ENCODE measurements at regions not wholly inside any gene's neighbourhood (a gene's known extent, or its start where the extent isn't known, plus 50 kb on each side); places are given as distances from the start of the nearest gene placed in this dataset.
A peak's percentile ranks its signal among the peaks of the same experiment; 100 is the strongest.

- no peak for TF ChIP-seq BCLAF1 (IDR thresholded peaks at IDR 0.05; ENCODE audit: borderline replicate concordance in 1 of 2, control insufficient read depth in 1 of 2, low read depth in 2 of 2, low read length in 1 of 2)
- no peak for TF ChIP-seq PHF8 (IDR thresholded peaks at IDR 0.05; ENCODE audit: borderline replicate concordance, low read length)
- TF ChIP-seq ZNF217 (CRISPR knock-in tag; IDR thresholded peaks at IDR 0.05): no peak
- peak; percentile 49 for TF ChIP-seq CBFA2T3 (IDR thresholded peaks at IDR 0.05)
- TF ChIP-seq ZBED1 (IDR thresholded peaks at IDR 0.05): no peak
- TF ChIP-seq ZNF316 (IDR thresholded peaks at IDR 0.05): no peak
- no peak for TF ChIP-seq TCF7L2 (IDR thresholded peaks at IDR 0.05; ENCODE audit: low read depth, low read length)
- no peak for TF ChIP-seq RBBP5 (IDR thresholded peaks at IDR 0.05; ENCODE audit: borderline replicate concordance, insufficient read depth, low read length, poor library complexity, severe bottlenecking)
- TF ChIP-seq BDP1 (IDR thresholded peaks at IDR 0.05; ENCODE audit: insufficient read depth, insufficient read length): no peak
- no peak for TF ChIP-seq HEY1 (CRISPR knock-in tag; IDR thresholded peaks at IDR 0.05; ENCODE audit: borderline replicate concordance)
- TF ChIP-seq CREB5 (CRISPR knock-in tag; IDR thresholded peaks at IDR 0.05): no peak
- peak; percentile 98 for TF ChIP-seq FOSL1 (tag; conservative IDR thresholded peaks at IDR 0.05)
- TF ChIP-seq ZNF398 (CRISPR knock-in tag; IDR thresholded peaks at IDR 0.05): no peak
- no peak for TF ChIP-seq TCFL5 (CRISPR knock-in tag; conservative IDR thresholded peaks at IDR 0.05)
- TF ChIP-seq JUND (IDR thresholded peaks at IDR 0.05; ENCODE audit: borderline replicate concordance, low read depth, low read length): peak; percentile 63
- no peak; the same call in 2 of the 3 replicates for TF ChIP-seq JUND (tag; IDR thresholded peaks at IDR 0.05; ENCODE audit: borderline replicate concordance, low read depth, low read length)
- TF ChIP-seq PCBP2 (IDR thresholded peaks at IDR 0.05; ENCODE audit: low read depth, low read length, poor library complexity, severe bottlenecking): no peak
- no peak for TF ChIP-seq PML (IDR thresholded peaks at IDR 0.05; ENCODE audit: low read length)
- no peak for TF ChIP-seq TFE3 (CRISPR knock-in tag; IDR thresholded peaks at IDR 0.05)
- TF ChIP-seq ZFP1 (CRISPR knock-in tag; IDR thresholded peaks at IDR 0.05): no peak
- TF ChIP-seq MAFG (tag; conservative IDR thresholded peaks at IDR 0.05): no peak
- TF ChIP-seq CBX1 (IDR thresholded peaks at IDR 0.05; ENCODE audit: low read depth): no peak
Observed at GRCh38 chr6:4487538-4487937, 288.7 kb upstream of the CDYL start (continued).

Data from K562 (cell line).